Mucosa of rectum (tissue), 2 donors: ENCODE measurements at regions not wholly inside any gene's neighbourhood (a gene's known extent, or its start where the extent isn't known, plus 50 kb on each side); places are given as distances from the start of the nearest gene placed in this dataset.

ENCODE experiments used
- H3K27ac ChIP-seq, 2 donors: one replicate each; pipeline ENCODE4 v1.7.0; 2013; ENCODE audit warnings: inconsistent platforms in 2 of 2, low read depth in 2 of 2, low read length in 2 of 2
- H3K27me3 ChIP-seq, 2 donors: one replicate each; pipeline ENCODE4 v1.7.0; 2013; ENCODE audit warnings: low read length in 2 of 2; ENCODE audit not compliant: control insufficient read depth in 2 of 2, insufficient read depth in 2 of 2
- H3K36me3 ChIP-seq, 2 donors: one replicate each; pipeline ENCODE4 v1.7.0; 2013; ENCODE audit warnings: low read length in 2 of 2; ENCODE audit not compliant: control insufficient read depth in 2 of 2, insufficient read depth in 2 of 2
- H3K4me1 ChIP-seq, 2 donors: one replicate each; pipeline ENCODE4 v1.7.0; 2013; ENCODE audit warnings: low read length in 2 of 2, mild to moderate bottlenecking in 1 of 2; ENCODE audit not compliant: control insufficient read depth in 2 of 2, insufficient read depth in 2 of 2
- H3K4me3 ChIP-seq, 2 donors: one replicate each; pipeline ENCODE4 v1.7.0; 2013; ENCODE audit warnings: low read length in 2 of 2
- H3K9ac ChIP-seq, 2 donors: one replicate each; pipeline ENCODE4 v1.7.0; 2013; ENCODE audit warnings: low read length in 2 of 2, low read depth in 1 of 2, mild to moderate bottlenecking in 1 of 2
- H3K9me3 ChIP-seq, 2 donors: one replicate each; pipeline ENCODE4 v1.7.0; 2013; ENCODE audit warnings: low read length in 2 of 2; ENCODE audit not compliant: control insufficient read depth in 2 of 2
- donor health status: healthy.
- donor health status: Normal muscosa, but diverticular disease.

DNA sequence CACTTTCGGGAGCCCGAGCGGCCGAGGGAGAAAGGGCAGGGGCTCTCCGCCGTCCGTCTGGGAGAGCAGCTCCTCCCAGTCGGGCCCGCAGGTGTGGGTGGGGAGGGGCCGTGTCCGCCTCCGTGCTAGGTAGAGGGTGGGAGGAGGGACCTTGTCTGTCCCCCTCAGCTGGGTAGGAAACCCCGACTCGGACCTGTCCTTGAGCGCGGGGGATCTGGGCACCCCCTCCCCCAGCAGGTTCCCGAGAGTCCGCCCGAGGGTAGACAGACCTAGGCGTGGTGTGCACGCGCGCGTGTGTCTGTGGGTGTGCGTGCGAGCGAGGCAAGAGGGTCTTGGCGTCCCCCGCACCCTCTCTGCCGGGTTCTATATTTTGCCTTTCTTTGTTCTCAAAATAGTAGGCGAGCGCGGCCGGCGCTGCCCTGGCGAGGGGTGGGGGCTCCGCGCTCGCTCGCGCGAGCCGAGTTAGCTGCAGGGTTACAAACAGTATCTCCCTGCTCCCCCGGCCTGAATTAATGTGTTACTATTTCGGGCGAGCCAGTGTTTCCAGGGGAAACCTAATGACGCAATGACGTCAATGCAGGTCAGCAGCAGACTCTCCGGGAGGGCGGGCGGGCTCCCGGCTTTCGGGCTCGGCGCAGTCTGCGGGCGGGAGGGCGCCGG is 73.9 kb upstream of the LEP start:
- Histone ChIP-seq H3K36me3 (no peaks in the 10 kb centered on the region), H3K4me3 (peak overlapping the region; percentile 41 to 54), H3K4me1 (peaks cover 5 to 8% of the 10 kb centered on the region in 2 donors), H3K9ac (no peak overlapping the region), H3K9me3 (no peaks in the 10 kb centered on the region), H3K27me3 (peaks cover 47 to 67% of the 10 kb centered on the region in 2 donors), H3K27ac (no peak overlapping the region)

DNA sequence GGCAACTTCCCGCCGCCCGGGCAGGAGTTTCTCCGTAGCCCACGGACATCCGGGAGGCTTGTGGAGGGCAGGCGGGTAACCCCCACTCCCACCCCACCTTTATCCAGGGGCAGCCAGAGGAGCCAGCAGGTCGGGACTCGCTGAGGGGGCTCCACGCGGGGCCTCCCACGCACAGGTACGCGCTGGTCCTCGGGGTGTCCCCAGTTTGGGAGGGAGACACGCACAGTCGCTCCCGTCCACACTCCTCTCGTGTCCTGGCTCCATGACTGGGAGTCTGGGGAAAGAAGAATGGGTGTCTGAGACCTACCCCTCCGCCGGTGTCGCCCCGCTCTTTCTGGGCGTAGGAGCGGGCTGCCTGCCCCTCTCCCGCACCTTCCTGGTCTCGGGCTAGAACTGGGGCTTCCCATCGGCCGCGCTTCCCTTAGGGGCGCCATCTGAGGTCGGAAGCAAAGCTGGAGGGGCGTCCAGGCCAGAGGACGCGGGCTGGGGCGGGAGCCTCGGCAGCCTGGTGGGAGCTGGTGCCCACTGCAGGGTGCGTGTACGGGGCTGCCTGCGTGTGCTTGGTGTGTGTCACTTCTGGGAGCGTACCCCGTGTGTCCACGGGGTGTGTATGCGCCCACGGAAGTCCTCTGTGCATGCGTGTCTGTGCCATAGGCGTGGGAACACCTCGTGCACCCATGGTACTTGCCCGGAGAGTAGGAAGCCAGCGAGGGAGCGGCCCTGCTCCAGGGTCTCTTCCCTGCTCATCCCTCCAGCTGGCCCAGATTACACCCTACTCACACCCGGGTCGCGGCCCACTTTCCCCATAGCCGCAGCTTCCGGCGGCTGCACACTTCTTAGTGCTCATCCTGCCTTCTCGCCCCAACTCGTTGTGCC is 73.0 kb upstream of the LEP start:
- H3K9ac ChIP-seq = no peak overlapping the region

DNA sequence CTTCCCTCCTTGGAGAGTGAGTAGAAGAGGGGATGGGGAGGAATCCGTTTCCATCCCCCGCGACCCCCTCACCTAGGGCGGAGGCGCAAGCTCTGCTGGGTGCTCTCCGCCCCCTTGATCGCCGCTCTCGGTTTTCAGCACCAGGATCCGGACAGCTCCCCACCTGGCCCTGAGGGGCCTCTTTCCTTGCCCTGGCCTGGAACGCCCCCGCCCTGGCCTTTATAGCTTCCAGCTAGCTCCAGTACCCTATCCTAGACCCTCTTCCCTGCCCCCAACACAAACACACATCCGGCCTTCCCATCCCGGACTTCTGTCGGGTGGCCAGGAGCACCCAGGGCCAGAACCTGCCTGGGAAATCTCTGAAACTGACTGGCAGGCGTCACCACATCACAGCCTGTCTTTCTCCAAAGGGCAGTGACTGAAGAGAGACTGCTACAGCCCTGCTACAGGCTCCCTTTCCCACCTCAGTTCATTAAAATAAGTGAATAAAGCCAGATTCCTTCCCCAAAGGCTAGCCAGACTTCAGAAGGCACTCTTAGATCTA is 72.3 kb upstream of the LEP start:
- Histone ChIP-seq H3K4me3 (no peak overlapping the region), H3K27me3 (peaks cover 45 to 60% of the 10 kb centered on the region in 2 donors), H3K9ac (no peak overlapping the region), H3K36me3 (no peaks in the 10 kb centered on the region), H3K4me1 (peaks cover 5 to 8% of the 10 kb centered on the region in 2 donors), H3K9me3 (no peaks in the 10 kb centered on the region), H3K27ac (no peak overlapping the region)

More for the DNA sequence above, 73.0 kb upstream of the LEP start:
- Histone ChIP-seq H3K36me3 (no peaks in the 10 kb centered on the region), H3K9me3 (no peaks in the 10 kb centered on the region), H3K4me3 (no peak overlapping the region), H3K27ac (no peak overlapping the region), H3K4me1 (peaks cover 5 to 8% of the 10 kb centered on the region in 2 donors), H3K27me3 (peaks cover 47 to 67% of the 10 kb centered on the region in 2 donors)

DNA sequence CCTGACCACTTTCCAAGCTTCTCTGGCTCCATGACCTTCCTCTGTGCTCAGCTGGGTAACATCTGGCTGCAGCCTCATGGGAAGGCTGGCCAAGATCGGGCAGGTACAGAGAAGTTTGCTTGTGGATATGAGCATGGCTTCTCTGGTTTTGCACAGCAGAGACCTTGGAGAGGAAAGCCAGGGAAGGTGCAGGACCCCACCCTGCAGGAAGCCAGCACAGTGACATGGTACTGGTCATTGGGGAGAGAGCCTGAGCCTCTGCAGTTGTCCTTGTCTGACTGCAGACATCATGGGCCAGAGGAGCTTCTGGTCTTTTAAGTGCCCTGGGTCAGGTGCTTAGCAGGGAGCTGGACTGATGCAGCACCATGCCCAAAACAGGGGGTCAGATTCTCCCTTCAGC is 70.6 kb upstream of the LEP start:
- Histone ChIP-seq H3K27me3 (peaks cover 36 to 48% of the 10 kb centered on the region in 2 donors), H3K9ac (no peak overlapping the region), H3K4me3 (no peak overlapping the region), H3K27ac (no peak overlapping the region), H3K9me3 (no peaks in the 10 kb centered on the region), H3K4me1 (peaks cover 5 to 8% of the 10 kb centered on the region in 2 donors), H3K36me3 (no peaks in the 10 kb centered on the region)

DNA sequence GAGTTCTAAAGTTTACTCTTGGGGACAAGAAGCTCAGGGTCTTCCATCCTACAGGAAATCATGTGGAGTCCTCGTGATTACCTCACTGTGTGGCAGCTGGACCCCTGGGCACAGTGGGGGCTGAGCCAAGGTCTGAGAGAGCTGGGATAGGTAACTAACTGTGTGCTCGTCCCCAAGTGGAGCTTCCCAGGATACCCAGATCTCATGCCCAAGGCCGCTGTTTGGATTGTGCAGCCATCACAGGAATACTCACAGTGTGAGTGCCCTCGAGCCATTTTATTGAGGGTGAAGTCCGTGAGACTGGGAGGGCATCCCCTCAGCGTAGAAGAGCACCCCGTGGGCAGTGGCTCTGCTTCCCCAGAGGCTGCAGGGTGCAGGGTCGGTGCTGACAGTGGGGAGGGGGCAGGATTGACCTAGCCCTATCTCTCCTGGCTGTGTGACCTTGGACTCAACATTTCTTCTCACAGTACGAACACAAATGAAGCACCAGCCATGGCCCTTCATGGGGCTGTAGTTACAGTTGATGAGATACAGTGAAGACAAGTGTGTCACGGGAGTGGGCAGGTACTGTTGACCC is 69.6 kb upstream of the LEP start:
- peaks cover 26 to 39% of the 10 kb centered on the region in 2 donors for H3K27me3 ChIP-seq
- H3K4me1 ChIP-seq = peaks cover 5 to 8% of the 10 kb centered on the region in 2 donors
- no peak overlapping the region for H3K9ac ChIP-seq
- no peak overlapping the region for H3K4me3 ChIP-seq
- H3K27ac ChIP-seq = no peak overlapping the region
- no peaks in the 10 kb centered on the region for H3K9me3 ChIP-seq
- no peaks in the 10 kb centered on the region for H3K36me3 ChIP-seq

DNA sequence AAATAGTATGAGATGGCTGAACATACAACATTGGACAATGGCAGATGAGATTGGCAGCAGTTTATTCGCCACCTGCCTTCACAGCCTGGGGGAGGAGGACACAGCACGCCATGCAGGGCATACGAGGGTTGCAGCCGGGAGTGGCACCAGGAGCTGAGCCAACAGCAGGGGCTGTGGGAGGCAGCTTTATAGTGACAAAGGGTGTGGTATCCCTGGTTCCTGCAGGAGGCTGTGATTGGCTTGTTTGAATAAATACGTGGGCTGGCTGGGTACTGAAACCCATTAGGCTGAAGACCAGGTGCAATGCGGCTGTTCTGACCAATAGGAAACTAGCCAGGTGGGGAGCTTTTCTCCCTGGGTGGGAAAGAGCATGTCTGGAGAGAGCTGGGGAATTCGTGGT is 68.9 kb upstream of the LEP start:
- Histone ChIP-seq H3K4me3 (no peak overlapping the region), H3K9me3 (no peaks in the 10 kb centered on the region), H3K4me1 (peaks cover 1 to 4% of the 10 kb centered on the region in 2 donors), H3K36me3 (no peaks in the 10 kb centered on the region), H3K27me3 (peaks cover 20 to 37% of the 10 kb centered on the region in 2 donors), H3K27ac (no peak overlapping the region), H3K9ac (no peak overlapping the region)

DNA sequence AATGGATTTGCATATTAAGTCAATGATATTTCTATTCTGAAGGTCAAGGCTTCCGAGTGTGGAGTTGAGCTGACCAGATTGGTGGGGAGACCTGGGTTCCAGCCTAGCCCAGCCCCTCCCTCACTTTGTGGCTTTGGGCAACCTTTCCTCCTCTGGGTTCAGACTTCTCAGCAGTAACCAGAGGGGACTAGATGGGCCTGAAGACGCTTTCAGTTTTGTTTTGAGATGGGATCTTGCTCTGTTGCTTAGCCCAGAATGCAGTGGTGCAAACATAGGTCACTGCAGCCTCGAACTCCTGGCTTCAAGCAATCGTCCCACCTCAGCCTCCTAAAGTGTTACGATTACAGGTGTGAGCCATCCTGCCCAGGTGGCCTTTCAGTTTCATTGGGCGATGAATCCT is 68.1 kb upstream of the LEP start:
- no peak overlapping the region for H3K9ac ChIP-seq
- no peaks in the 10 kb centered on the region for H3K9me3 ChIP-seq
- no peaks in the 10 kb centered on the region for H3K36me3 ChIP-seq
- peaks cover 18 to 35% of the 10 kb centered on the region in 2 donors for H3K27me3 ChIP-seq
- no peak overlapping the region for H3K4me3 ChIP-seq
- no peaks in the 10 kb centered on the region for H3K4me1 ChIP-seq
- H3K27ac ChIP-seq = no peak overlapping the region

DNA sequence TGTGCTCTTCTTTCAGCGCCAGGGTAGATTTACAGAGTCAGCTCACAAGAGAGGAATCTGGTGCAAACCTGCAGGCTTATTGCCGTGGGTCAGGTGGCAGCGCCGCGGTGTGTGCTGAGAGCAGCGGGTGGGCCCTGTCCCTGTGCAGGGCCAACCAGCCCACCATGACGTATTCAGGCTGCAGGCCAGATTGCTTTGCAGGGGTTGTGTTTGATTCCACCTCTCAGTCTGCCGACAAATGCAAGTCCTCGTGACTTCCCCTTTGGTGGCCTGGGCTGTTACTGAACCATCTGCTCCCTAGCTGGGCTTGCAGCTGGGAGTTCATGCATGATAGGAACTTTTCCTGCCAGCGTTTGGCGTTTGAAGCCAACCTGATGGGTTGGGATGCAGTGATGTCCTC is 66.7 kb upstream of the LEP start:
- H3K27ac ChIP-seq = no peak overlapping the region
- no peaks in the 10 kb centered on the region for H3K4me1 ChIP-seq
- H3K27me3 ChIP-seq = peaks cover 5 to 24% of the 10 kb centered on the region in 2 donors
- H3K36me3 ChIP-seq = no peaks in the 10 kb centered on the region
- no peak overlapping the region for H3K9ac ChIP-seq
- no peaks in the 10 kb centered on the region for H3K9me3 ChIP-seq
- no peak overlapping the region for H3K4me3 ChIP-seq

DNA sequence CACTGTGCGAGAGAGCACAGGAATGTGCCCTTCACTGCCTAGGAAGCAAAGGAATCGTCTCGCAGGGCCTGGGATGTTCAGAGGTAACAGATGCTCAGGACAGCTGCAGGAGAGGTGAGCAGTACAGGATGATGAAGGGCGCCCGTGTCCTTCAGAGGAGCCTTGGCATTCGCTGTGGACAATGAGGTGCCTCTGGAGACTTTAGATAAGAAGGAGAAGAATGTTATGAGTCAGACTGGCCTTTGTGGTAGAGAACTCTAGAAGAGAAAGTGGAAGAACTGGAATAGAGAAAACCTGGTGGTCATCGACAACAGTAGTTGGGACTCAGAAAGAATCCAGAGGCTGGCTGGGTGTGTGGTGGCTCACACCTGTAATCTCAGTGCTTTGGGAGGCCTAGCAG is 64.4 kb upstream of the LEP start:
- no peak overlapping the region for H3K4me3 ChIP-seq
- H3K36me3 ChIP-seq = no peaks in the 10 kb centered on the region
- H3K9me3 ChIP-seq = no peaks in the 10 kb centered on the region
- peaks cover 0 to 10% of the 10 kb centered on the region in 2 donors for H3K27me3 ChIP-seq
- no peak overlapping the region for H3K9ac ChIP-seq
- no peaks in the 10 kb centered on the region for H3K4me1 ChIP-seq
- no peak overlapping the region for H3K27ac ChIP-seq
